Sigmoid colon (tissue), 6 donors: ENCODE measurements at regions not wholly inside any gene's neighbourhood (a gene's known extent, or its start where the extent isn't known, plus 50 kb on each side); places are given as distances from the start of the nearest gene placed in this dataset.

Experiments
- DNase-seq: peaks from one replicate; pipeline ENCODE4 v3.0.0-alpha.2; 2019
- H3K27ac ChIP-seq, 4 donors: fragments of 200-600 bp; sonication (generic); one replicate each; pipeline ENCODE4 v1.5.1; 2016 to 2019; ENCODE audit warnings: mild to moderate bottlenecking in 1 of 4
- H3K27me3 ChIP-seq, 3 donors: fragments of 200-600 bp; sonication (generic); one replicate each; pipeline ENCODE4 v1.5.1; 2019; ENCODE audit warnings: mild to moderate bottlenecking in 1 of 3
- H3K36me3 ChIP-seq, 4 donors: fragments of 200-600 bp; sonication (generic); one replicate each; pipeline ENCODE4 v1.5.1; 2016 to 2019
- H3K4me1 ChIP-seq, 4 donors: fragments of 200-600 bp; sonication (generic); one replicate each; pipeline ENCODE4 v1.5.1; 2017 to 2019
- H3K4me3 ChIP-seq, 4 donors: fragments of 200-600 bp; sonication (generic); one replicate each; pipeline ENCODE4 v1.5.1; 2017 to 2019; ENCODE audit warnings: mild to moderate bottlenecking in 2 of 4, moderate library complexity in 1 of 4
- H3K9me3 ChIP-seq, 4 donors: fragments of 200-600 bp in 3 of 4; sonication (generic) in 3 of 4; one replicate each; pipeline versions ENCODE4 v1.5.1 to v1.6.1; 2013 to 2019
- EP300 ChIP-seq, 4 donors: sonication (generic); formaldehyde crosslinking; IDR thresholded peaks; one replicate each; pipeline ENCODE4 v1.6.1; 2017; ENCODE audit warnings: antibody characterized with exemption in 4 of 4
- POLR2A ChIP-seq, 2 donors: fragments of 450-650 bp; IDR thresholded peaks; one replicate each; pipeline ENCODE4 v1.6.1; 2016; ENCODE audit warnings: antibody characterized with exemption in 2 of 2, mild to moderate bottlenecking in 2 of 2, moderate library complexity in 2 of 2
- POLR2AphosphoS5 ChIP-seq, 4 donors: sonication (generic); formaldehyde crosslinking; IDR thresholded peaks; one replicate each; pipeline ENCODE4 v1.6.1; 2017; ENCODE audit warnings: antibody characterized with exemption in 4 of 4
- WGBS, 2 donors: extraction: QIAGEN DNeasy Blood & Tissue Kit; methylation state at CpG; one replicate each; pipeline ENCODE4 v1.1.7; 2013; 5-methylcytosine and 5-hydroxymethylcytosine counted together
- intact Hi-C: fragments of 100-400 bp; cut with DNase I; formaldehyde crosslinking; loops from one replicate; pipeline ENCODE4 v1.15.1; 2023
- TF ChIP-seq, protein P1 (sequence below), 4 experiments: fragments of 450-650 bp in 3 of 4; fragments of 200-600 bp in 1 of 4; IDR thresholded peaks; one replicate each; pipeline ENCODE4 v1.5.1; 2016 to 2019; ENCODE audit warnings: antibody characterized with exemption in 4 of 4, mild to moderate bottlenecking in 3 of 4, moderate library complexity in 2 of 4
- donor health status: healthy with polysubstance abuse.
- donor health status: healthy.

DNA sequence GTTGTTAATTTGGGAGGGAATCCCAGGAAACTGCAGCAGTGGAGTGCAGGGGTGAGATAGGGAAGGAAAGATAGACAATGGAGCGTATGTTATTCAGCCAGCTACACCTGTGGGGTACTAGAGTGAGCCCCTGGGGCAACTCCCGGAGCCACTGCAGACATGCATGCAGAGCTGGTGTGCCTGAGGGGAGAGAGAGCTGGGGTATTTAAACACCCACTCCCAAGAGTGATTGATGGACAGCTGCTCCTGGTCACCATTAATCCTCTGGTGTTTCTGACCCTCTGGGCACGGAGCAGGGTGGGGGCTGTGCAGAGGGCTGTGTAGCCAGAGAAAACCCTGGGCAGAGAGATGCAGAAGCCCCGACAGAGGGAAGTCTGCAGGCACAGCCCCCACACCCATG lies 146.7 kb upstream of the CDH4 start:
- H3K9me3 ChIP-seq, result no peaks in the 10 kb centered on the region
- H3K27me3 ChIP-seq, result peaks cover 0 to 3% (median 0%) of the 10 kb centered on the region in 3 donors
- WGBS, 2 donors, result 63 to 69% methylated on average over 4 of the region's 4 CpGs
- no peak overlapping the region for H3K4me3 ChIP-seq
- no peaks in the 10 kb centered on the region for H3K36me3 ChIP-seq
- TF ChIP-seq POLR2AphosphoS5 (IDR thresholded peaks at IDR 0.05) (no peak), EP300 (IDR thresholded peaks at IDR 0.05) (no peak), POLR2A (IDR thresholded peaks at IDR 0.05) (no peak)
- TF ChIP-seq, protein P1, sequence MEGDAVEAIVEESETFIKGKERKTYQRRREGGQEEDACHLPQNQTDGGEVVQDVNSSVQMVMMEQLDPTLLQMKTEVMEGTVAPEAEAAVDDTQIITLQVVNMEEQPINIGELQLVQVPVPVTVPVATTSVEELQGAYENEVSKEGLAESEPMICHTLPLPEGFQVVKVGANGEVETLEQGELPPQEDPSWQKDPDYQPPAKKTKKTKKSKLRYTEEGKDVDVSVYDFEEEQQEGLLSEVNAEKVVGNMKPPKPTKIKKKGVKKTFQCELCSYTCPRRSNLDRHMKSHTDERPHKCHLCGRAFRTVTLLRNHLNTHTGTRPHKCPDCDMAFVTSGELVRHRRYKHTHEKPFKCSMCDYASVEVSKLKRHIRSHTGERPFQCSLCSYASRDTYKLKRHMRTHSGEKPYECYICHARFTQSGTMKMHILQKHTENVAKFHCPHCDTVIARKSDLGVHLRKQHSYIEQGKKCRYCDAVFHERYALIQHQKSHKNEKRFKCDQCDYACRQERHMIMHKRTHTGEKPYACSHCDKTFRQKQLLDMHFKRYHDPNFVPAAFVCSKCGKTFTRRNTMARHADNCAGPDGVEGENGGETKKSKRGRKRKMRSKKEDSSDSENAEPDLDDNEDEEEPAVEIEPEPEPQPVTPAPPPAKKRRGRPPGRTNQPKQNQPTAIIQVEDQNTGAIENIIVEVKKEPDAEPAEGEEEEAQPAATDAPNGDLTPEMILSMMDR (IDR thresholded peaks at IDR 0.05), result no peak
- H3K4me1 ChIP-seq, result no peaks in the 10 kb centered on the region
- no peak overlapping the region for H3K27ac ChIP-seq
- intact Hi-C loops, result no loop called here
- DNase-seq, result no peak

DNA sequence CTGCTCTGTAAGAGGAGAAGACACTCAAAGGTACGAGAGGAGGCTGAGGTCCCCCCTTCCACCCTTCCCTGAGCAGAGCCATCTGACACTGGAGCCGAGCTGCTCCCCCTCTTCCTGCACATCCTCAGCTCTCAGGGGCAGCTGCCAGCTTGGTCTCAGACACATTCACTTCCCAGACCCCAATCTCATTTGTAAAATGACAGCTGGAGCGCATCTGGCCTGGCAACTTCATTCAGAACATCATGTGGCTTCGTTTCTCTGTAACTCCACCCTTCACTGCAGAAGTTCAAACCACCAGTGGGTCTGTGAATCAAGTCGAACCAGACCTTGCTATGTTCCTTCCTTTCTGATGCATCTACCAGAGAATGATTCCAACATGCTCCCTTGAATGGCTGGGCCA lies 145.6 kb upstream of the CDH4 start:
- WGBS, 2 donors, result 62 to 66% methylated on average over 5 of the region's 5 CpGs
- Histone ChIP-seq H3K4me3 (no peak overlapping the region), H3K27ac (no peak overlapping the region), H3K36me3 (no peaks in the 10 kb centered on the region), H3K4me1 (no peaks in the 10 kb centered on the region), H3K27me3 (peaks cover 0 to 6% (median 3%) of the 10 kb centered on the region in 3 donors), H3K9me3 (no peaks in the 10 kb centered on the region)
- TF ChIP-seq, protein P1 (IDR thresholded peaks at IDR 0.05), result no peak
- TF ChIP-seq EP300 (IDR thresholded peaks at IDR 0.05) (no peak), POLR2AphosphoS5 (IDR thresholded peaks at IDR 0.05) (no peak), POLR2A (IDR thresholded peaks at IDR 0.05) (no peak)
- intact Hi-C loops, result no loop called here
- DNase-seq, result no peak

DNA sequence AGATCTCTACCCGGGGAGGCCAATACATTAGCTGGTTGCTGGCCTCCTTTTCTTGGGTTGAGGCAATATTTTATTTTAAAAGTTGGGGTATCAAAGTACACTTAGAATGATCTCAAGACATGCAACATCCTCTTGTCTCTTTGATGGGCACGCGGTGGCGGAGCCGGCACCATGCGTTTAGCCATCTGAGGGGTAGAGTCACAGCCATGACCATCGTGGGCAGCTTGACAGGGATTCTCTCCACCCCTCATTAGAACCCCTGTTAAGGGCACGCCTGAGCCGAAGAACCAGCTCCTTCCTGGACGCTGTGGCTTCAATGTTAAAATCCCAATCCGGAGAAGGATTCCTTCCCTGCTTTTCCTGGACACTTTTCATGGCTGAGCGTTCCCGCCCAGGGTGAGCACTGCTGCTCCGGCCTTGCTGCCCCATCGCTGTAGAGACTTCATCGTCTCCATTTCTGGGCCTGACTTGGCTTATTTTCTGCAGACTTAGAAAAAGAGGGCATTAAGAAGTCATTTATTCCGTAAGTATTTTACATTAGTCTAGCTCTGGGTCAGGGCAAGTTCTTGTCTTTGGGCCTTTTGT lies 142.7 kb upstream of the CDH4 start:
- WGBS, 2 donors, result 87 to 89% methylated on average over 17 of the region's 17 CpGs
- Histone ChIP-seq H3K9me3 (no peaks in the 10 kb centered on the region), H3K27me3 (peaks cover 0 to 7% (median 0%) of the 10 kb centered on the region in 3 donors), H3K36me3 (no peaks in the 10 kb centered on the region), H3K4me1 (no peaks in the 10 kb centered on the region), H3K4me3 (no peak overlapping the region), H3K27ac (no peak overlapping the region)
- no peak for TF ChIP-seq POLR2A (IDR thresholded peaks at IDR 0.05)
- TF ChIP-seq POLR2AphosphoS5 (IDR thresholded peaks at IDR 0.05), result no peak
- no peak for TF ChIP-seq EP300 (IDR thresholded peaks at IDR 0.05)
- TF ChIP-seq, protein P1 (IDR thresholded peaks at IDR 0.05), result no peak
- peak; percentile 40 for DNase-seq
- intact Hi-C loops, result no loop called here

DNA sequence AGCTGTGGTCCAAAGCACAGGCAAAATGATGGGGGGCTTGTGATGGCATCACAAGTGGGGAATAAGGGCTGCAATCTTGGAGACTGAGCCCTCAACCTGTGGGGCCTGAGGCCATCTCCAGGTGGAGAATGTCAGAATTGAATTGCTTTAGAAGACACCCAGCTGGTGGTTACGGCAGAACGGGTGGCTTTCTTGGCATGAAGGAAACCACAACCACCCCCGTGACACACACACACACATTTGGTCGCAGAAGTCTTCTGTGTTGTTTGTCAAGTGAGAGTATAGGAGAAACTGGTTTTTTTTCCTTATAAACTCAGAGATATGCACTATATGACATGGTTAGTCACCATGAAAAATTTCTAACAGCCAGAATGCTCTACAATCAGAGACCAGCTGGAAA lies 139.5 kb upstream of the CDH4 start:
- peak; percentile 40 for DNase-seq
- H3K4me1 ChIP-seq, result no peaks in the 10 kb centered on the region
- TF ChIP-seq, protein P1 (IDR thresholded peaks at IDR 0.05), result no peak
- TF ChIP-seq EP300 (IDR thresholded peaks at IDR 0.05), result no peak
- TF ChIP-seq POLR2A (IDR thresholded peaks at IDR 0.05), result no peak
- no peak for TF ChIP-seq POLR2AphosphoS5 (IDR thresholded peaks at IDR 0.05)
- H3K27ac ChIP-seq, result no peak overlapping the region
- H3K9me3 ChIP-seq, result no peaks in the 10 kb centered on the region
- no peaks in the 10 kb centered on the region for H3K36me3 ChIP-seq
- intact Hi-C loops, result no loop called here
- peaks cover 0 to 15% (median 0%) of the 10 kb centered on the region in 3 donors for H3K27me3 ChIP-seq
- H3K4me3 ChIP-seq, result no peak overlapping the region
- 59 to 79% methylated on average over 4 of the region's 4 CpGs for WGBS, 2 donors

DNA sequence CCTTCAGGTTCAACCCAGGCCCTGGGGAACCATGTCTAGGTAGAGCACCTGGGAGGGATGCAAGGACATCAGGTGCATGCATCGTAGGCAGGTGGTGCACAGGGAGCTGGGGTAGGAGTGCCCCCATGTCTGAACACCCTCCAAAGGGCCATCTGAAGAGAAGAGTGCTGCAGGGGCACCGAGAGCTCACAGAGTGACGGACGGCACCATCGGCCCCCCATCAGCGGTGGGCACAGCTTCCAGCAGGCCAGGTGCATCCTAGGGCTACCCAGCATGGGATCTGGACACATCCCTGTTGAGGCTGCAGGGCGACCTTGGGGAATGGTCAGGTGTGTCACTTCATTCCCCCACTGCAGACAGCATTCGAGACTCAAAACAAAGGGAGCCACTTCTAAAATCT lies 138.3 kb upstream of the CDH4 start:
- H3K4me3 ChIP-seq, result no peak overlapping the region
- no peaks in the 10 kb centered on the region for H3K36me3 ChIP-seq
- TF ChIP-seq, protein P1 (IDR thresholded peaks at IDR 0.05), result no peak
- TF ChIP-seq EP300 (IDR thresholded peaks at IDR 0.05), result no peak
- no peak for TF ChIP-seq POLR2A (IDR thresholded peaks at IDR 0.05)
- TF ChIP-seq POLR2AphosphoS5 (IDR thresholded peaks at IDR 0.05), result no peak
- H3K9me3 ChIP-seq, result no peaks in the 10 kb centered on the region
- 86 to 89% methylated on average over 8 of the region's 8 CpGs for WGBS, 2 donors
- peaks cover 0 to 19% (median 0%) of the 10 kb centered on the region in 3 donors for H3K27me3 ChIP-seq
- peak; percentile 38 for DNase-seq
- no peaks in the 10 kb centered on the region for H3K4me1 ChIP-seq
- H3K27ac ChIP-seq, result no peak overlapping the region
- intact Hi-C loops, result no loop called here
